Lower leg skin (tissue), 3 donors: ENCODE measurements at regions not wholly inside any gene's neighbourhood (a gene's known extent, or its start where the extent isn't known, plus 50 kb on each side); places are given as distances from the start of the nearest gene placed in this dataset.

Source experiments
- CTCF ChIP-seq, 3 donors: fragments of 450-650 bp; IDR thresholded peaks; one replicate each; pipeline ENCODE4 v1.5.1; 2016; ENCODE audit warnings: antibody characterized with exemption in 3 of 3, mild to moderate bottlenecking in 3 of 3, moderate library complexity in 2 of 3
- POLR2A ChIP-seq, 2 donors: fragments of 450-650 bp; IDR thresholded peaks; one replicate each; pipeline ENCODE4 v1.6.1; 2016 to 2017; ENCODE audit warnings: antibody characterized with exemption in 2 of 2, mild to moderate bottlenecking in 1 of 2, moderate library complexity in 1 of 2

DNA sequence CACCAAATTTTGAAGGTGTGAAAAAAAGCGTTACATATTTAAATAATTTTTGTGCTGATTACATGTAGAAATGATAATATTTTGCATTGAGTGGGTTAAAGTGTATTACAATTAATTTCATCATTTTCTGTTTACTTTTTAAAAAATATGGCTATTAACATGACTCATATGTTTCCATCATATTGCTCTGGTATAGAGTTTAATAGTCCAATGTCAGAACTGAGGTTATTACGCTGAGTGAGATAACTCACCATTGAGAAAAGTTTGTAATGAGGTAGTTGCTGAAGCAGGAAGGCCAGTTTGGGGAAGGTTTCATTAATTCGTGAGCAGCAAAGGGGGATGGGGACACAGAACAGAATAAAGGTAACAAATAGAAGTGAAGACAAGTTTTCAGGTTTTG lies 865.7 kb upstream of the MGAT4C start:
- TF ChIP-seq CTCF (IDR thresholded peaks at IDR 0.05) (no peak), POLR2A (IDR thresholded peaks at IDR 0.05) (no peak)
